ENCODE measurements at regions not wholly inside any gene's neighbourhood (a gene's known extent, or its start where the extent isn't known, plus 50 kb on each side); places are given as distances from the start of the nearest gene placed in this dataset.

DNA sequence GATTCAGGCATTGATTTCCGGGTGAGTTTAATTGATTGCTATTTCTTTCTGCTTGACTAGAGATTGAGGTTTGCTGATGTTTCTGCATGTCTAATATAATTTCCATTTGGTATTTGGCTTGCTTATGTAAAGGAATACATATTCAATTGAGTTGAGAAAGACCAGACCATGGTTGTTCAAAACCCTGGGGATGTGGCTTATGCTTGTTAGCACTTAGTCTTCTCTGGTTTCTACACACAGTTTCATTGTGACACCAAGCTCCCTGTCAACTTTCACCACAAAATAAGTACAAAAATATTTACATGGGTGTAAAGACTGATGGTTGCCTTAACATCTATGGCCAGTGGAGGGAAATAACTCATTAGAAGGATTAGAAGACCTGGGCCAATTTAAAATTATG, 209.6 kb downstream of the CDH26 start:
- TF ChIP-seq EP300 (IDR thresholded peaks at IDR 0.05) (no peak), CTCF (IDR thresholded peaks at IDR 0.05) (no peak), POLR2A (IDR thresholded peaks at IDR 0.05) (no peak)
- DNase-seq: no peak
- intact Hi-C loops (cut with DNase I): no loop called here
- WGBS, 3 donors: 88 to 93% (median 90%) methylated on average over 1 of the region's 1 CpG
- H3K27me3 ChIP-seq: no peaks in the 10 kb centered on the region
- H3K36me3 ChIP-seq: no peaks in the 10 kb centered on the region
- peaks cover 2% of the 10 kb centered on the region for H3K4me1 ChIP-seq (ENCODE audit: insufficient read depth)
- no peak overlapping the region for H3K27ac ChIP-seq
- H3K4me3 ChIP-seq: no peak overlapping the region
- no peaks in the 10 kb centered on the region for H3K9me3 ChIP-seq

- Histone ChIP-seq H3K27ac (no peak overlapping the region), H3K27me3 (no peaks in the 10 kb centered on the region), H3K4me1 (ENCODE audit: insufficient read depth) (peaks cover 2% of the 10 kb centered on the region), H3K4me3 (no peak overlapping the region), H3K9me3 (no peaks in the 10 kb centered on the region), H3K36me3 (no peaks in the 10 kb centered on the region)
- no peak for DNase-seq
- intact Hi-C loops (cut with DNase I): no loop called here
- TF ChIP-seq POLR2A (IDR thresholded peaks at IDR 0.05) (no peak), EP300 (IDR thresholded peaks at IDR 0.05) (no peak), CTCF (IDR thresholded peaks at IDR 0.05) (no peak)
- WGBS, 3 donors: 71 to 79% (median 76%) methylated on average over 1 of the region's 1 CpG
Observed at GRCh38 chr20:60168963-60169362, 210.7 kb downstream of the CDH26 start.

DNA sequence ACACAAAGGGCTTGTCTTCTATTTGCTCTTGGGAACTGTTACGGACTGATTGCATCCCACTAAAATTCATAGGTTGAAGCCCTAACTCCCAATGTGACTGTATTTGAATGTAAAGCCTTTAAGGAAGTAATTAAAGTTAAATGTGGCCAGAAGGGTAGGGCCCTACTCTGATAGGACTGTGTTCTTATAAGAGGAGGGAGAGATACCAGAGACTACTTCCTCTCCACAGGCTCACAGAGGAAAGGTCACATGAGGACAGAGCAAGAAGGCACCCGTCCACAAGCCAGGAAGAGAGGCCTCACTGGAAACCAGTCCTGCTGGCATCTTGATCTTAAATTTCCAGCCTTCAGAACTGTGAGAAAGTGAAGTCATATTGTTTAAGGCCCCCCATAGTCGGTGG, 211.9 kb downstream of the CDH26 start:
- Histone ChIP-seq H3K27me3 (no peaks in the 10 kb centered on the region), H3K27ac (no peak overlapping the region), H3K36me3 (no peaks in the 10 kb centered on the region), H3K4me3 (no peak overlapping the region), H3K9me3 (no peaks in the 10 kb centered on the region), H3K4me1 (ENCODE audit: insufficient read depth) (peaks cover 2% of the 10 kb centered on the region)
- no peak for DNase-seq
- 85 to 92% (median 87%) methylated on average over 3 of the region's 3 CpGs for WGBS, 3 donors
- intact Hi-C loops (cut with DNase I): no loop called here
- TF ChIP-seq CTCF (IDR thresholded peaks at IDR 0.05): no peak
- TF ChIP-seq POLR2A (IDR thresholded peaks at IDR 0.05): no peak
- TF ChIP-seq EP300 (IDR thresholded peaks at IDR 0.05): no peak

GRCh38 chr20:60171313-60171712, 213.1 kb downstream of the CDH26 start:
- intact Hi-C loops (cut with DNase I): no loop called here
- no peak for TF ChIP-seq POLR2A (IDR thresholded peaks at IDR 0.05)
- no peak for TF ChIP-seq CTCF (IDR thresholded peaks at IDR 0.05)
- TF ChIP-seq EP300 (IDR thresholded peaks at IDR 0.05): no peak
- no peaks in the 10 kb centered on the region for H3K27me3 ChIP-seq
- peaks cover 2% of the 10 kb centered on the region for H3K4me1 ChIP-seq (ENCODE audit: insufficient read depth)
- no peak overlapping the region for H3K27ac ChIP-seq
- no peak overlapping the region for H3K4me3 ChIP-seq
- no peaks in the 10 kb centered on the region for H3K36me3 ChIP-seq
- no peak for DNase-seq
- no peaks in the 10 kb centered on the region for H3K9me3 ChIP-seq

DNA sequence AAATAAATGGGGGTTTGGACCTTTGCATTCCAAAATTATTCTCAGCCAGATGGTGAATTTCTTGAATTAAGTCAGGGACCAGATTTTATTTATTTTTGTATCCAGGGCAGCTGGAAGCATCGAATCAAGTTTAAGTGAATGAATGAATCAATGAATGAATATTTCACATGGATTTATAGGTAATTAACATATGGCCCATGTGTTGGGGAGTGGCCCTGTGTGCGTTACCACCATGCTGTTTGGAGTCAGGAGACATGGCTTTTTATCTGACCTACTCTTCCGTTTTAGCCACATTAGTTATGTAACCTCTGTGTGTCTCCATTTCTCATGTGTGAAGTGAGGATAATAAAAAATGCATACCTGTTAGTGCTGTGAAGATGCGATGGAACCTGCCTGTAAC, 213.5 kb downstream of the CDH26 start:
- H3K27me3 ChIP-seq: no peaks in the 10 kb centered on the region
- peaks cover 2% of the 10 kb centered on the region for H3K4me1 ChIP-seq (ENCODE audit: insufficient read depth)
- intact Hi-C loops (cut with DNase I): no loop called here
- no peaks in the 10 kb centered on the region for H3K36me3 ChIP-seq
- TF ChIP-seq POLR2A (IDR thresholded peaks at IDR 0.05): no peak
- no peak for TF ChIP-seq CTCF (IDR thresholded peaks at IDR 0.05)
- TF ChIP-seq EP300 (IDR thresholded peaks at IDR 0.05): no peak
- no peaks in the 10 kb centered on the region for H3K9me3 ChIP-seq
- 32 to 52% (median 42%) methylated on average over 4 of the region's 4 CpGs for WGBS, 3 donors
- DNase-seq: no peak
- no peak overlapping the region for H3K27ac ChIP-seq
- H3K4me3 ChIP-seq: no peak overlapping the region
